HS-27A (cell line): ENCODE measurements at regions not wholly inside any gene's neighbourhood (a gene's known extent, or its start where the extent isn't known, plus 50 kb on each side); places are given as distances from the start of the nearest gene placed in this dataset.
A peak's percentile ranks its signal among the peaks of the same experiment; 100 is the strongest.

Source experiments
- DNase-seq: peaks from one replicate; pipeline ENCODE4 v3.0.0-alpha.2; 2012; ENCODE audit warnings: low read depth, missing footprints

DNA sequence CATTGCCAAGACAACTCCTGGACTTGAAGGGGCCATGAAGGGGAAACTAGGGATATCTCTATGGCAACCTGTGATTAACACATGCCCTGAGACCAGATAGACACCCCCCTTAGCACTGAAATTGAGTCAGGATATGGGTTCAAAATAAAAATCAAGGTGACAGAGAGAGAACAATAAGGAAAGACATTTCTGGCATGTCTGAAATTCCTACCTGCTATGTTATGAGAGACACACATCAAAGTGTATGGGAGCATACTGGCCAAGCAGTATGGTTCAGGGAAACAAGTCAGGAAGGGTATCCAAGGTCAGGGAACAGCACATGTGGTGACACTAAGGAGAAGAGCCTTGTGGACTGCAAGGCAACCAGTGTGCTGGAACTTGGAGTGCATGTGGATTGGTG is 388.7 kb downstream of the SHQ1 start:
- no peak for DNase-seq

DNA sequence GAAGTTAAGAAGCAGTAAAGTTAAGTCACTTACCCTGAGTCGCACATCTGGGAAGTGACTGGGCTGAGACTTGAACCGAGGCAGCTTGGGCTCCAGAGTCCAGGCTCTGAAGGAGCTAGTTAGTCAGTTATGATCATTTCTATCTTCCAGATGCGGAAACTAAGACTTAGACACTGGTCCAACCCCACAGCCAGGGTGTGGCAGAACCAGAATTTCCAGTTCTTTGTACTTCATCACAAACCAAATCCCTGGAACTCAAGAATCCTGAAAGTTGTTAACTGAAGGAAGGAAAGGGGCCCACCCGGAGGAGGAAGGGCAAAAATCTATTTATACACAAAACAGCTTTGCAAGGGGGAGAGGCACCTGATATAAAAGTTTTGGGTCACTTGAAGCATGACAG is 389.9 kb downstream of the SHQ1 start:
- no peak for DNase-seq

DNA sequence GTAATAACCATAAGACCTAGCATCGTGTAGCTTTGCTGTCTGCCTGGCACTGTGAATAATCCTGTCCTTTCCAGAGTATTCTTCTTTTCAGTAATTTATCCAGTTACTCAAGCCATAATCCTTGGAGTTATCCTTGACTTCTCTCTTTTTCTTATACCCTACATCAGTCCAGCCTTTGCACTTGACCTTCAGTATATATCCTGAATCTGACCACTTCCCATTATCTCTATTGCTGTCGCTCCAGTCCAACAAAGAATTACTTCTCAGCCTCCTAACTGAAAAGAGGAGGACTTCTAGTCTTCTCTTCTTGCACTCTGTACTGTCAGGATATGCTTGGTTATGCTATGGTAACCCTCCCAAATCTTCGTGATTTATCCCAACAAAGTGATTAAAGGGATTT is 393.8 kb downstream of the SHQ1 start:
- DNase-seq, result no peak

DNA sequence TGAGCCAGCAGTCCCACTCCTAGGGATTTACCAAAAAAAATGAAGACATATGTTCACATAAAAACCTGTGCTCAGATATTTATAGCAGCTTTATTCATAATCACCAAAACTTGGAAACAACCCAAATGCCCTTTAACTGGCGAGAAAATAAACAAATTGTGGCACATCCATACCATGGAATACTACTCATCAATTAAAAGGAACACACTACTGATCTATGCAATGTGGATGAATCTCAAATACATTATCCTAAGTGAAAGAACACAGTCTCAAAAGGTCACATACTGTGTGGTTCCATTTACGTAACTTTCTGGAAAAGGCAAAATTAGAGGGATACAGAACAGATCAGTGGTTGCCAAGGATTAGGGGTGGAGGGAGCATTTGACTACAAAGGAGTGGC is 394.5 kb downstream of the SHQ1 start:
- DNase-seq, result no peak

DNA sequence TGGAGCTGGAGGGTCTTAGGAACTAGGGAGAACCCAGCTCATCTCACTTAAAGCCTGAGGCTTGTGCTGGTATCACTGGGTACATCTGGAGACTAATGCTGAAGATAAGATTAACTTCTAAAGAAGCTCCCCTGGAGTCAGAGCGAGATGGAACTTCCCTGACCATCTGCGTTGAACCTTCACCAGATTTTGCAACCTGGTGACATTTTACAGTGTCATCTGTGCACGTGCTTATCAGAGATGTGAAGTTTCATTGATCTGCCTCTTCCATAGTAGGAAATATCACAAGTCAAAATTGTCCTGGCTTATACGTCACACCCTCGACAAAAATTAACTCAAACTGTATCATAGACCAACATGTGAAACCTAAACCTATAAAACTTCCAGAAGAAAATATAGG is 395.5 kb downstream of the SHQ1 start:
- no peak for DNase-seq

DNA sequence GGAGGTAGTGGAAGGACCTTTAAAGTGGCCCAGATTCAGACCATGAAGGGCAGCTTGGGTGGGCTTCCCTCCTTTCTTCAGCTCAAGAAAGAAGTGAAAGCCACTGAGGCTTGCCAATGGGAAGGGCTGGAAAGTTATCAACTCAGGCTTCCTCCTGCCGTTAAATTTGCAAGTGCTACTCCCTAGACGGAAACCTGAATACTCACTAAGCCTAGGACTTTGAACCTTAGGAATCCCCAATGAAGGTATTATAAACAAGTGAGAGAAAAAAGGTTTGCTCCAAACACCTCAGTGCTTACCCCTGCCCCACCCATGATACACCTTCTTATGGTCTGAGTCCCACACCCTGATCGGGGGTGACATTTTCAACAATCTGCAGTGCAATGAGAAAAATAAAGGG is 396.4 kb downstream of the SHQ1 start:
- no peak for DNase-seq

DNA sequence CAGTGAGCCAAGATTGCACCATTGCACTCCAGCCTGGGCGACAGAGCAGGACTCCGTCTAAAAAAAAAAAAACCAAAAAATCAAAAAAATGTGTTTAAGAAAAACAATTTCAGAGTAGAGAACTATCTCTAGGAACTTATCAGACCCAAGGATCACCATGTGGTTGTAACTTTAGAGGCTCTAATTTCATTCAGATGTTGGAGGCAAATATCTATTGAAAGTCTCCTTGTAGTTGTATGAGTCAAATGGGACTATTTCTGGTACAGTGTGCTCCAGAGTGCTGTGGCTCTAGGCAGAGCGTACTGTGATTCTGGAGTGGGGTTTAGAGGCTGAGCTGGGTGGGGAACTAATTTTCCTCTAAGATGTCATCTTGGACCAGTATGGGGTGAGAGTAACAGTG is 398.7 kb downstream of the SHQ1 start:
- DNase-seq, result no peak

DNA sequence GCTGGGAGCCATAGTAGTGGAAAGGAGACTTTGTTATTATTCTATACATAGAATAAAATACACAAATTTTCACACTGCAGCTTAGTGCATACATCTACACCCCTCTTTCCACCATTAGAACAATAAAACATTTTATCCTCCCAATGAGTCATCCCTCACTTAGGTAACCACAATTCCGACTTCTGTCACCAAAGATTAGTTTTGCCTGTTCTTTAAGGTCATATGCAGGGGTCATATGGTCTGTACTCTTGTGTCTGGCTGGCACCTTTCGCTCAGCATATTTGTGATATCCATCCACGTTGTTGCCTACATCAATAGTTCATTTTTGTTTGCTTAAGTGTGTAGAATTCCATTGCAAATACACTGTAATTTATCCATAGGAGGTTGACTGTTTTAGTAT is 399.4 kb downstream of the SHQ1 start:
- no peak for DNase-seq

DNA sequence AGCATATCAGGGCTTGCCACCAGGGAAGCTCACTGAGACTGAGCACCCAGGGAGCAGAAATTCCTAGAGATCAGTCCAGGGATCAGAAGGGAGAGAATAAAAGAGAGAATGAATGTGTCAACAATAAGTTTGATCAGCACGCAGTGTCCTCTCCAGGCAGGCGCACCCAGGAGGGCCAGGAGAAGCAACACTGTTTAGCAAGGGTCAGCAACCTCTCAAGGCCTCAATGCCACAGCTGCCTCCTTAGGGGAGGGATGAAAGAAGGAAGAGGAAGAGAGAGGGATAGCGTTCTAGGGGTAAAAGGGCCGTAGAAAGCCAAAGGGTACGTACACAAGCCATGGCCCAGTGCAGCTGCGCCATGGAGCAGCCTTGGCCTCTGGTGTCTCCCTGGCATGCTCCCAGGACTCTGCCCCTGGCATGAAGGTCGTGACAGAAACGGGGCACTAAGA is 399.8 kb downstream of the SHQ1 start:
- no peak for DNase-seq

DNA sequence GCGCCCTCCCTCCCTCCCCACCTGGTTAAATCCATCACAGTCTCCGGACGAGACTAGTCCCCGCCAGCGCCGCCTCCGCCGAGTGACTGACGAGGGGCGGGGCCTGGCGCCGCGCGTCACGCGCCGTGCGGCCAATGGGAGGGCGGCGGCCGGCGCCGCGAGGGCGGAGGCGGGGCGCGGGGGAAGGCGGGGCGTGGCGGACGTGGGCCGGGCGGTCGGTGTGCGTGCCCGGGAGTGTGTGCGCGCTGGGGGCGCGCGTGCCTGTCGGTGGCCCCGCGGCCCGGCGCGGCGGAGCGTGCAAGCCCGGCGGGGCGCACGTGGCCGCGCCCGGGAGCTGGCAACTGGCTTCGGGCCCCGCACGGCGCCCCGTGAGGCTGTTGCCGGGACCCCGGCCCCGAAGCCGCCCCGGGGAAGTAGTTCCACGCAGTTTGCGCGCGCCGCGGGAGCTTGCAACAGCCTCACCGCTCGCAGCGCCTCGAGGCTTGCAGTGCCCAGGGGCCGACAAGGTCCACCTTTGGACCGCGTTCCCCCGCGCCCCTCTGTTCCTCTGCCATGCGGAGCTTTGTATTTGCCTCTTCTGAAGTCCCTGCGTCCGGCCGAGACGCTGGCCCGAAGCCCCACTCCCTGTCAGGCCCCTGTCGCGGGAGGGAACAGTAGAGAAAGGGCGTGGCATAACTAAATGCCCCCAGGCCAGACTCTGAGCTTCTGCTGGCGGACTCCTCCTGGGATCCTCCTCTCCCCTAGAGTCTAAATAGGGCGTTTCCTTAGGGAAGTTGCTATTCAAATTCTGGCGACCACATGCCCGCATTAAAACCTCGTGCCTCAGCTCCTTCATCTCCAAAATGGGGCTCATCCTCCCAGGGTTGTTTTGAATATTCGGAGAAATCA is 400.9 kb downstream of the SHQ1 start:
- DNase-seq, result peak; percentile 29

DNA sequence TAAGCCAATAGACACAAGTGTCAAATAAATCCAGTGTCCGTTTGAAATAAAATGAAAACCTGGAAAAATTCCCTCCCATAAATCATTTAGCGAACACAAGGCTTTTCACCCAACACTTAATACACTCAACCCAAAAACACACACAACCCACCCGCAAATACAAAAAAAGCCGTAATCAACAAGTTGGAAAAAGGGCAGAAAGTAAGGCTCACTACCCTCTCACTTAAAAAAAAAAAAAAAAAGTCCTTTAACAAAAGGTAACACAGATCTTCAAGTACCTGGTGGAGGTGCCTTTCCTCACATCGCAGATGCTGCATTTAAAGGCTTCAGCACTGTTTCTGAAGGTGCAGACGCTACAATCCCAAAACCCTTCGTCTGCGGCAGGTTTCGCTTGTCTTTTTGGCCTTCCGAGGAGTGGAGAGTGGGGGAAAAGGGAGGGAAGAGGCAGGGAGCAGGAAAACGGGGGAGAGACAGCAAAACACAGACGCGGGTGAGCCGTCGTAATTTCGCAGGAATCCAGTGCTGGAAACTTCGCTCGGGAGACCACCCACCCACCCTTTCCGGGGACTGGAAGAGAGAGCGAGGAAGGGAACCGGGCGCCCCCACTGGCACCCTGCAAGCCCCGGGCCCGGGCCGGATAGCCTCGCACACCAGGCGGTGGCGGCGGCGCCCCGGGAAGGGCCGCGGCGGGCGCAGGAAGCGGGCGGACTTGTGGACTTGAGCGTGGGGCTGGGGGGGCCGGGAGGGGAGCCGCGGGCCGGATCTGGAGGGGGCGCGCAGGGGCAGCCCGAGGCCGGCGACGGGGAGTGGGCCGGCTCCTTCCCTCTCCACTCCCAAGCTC is 401.8 kb downstream of the SHQ1 start, which contains the start of gene RYBP:
RYBP (minus strand) TSS at position 404 of the 841 bp plus-strand sequence.
- DNase-seq, result peak; percentile 24

DNA sequence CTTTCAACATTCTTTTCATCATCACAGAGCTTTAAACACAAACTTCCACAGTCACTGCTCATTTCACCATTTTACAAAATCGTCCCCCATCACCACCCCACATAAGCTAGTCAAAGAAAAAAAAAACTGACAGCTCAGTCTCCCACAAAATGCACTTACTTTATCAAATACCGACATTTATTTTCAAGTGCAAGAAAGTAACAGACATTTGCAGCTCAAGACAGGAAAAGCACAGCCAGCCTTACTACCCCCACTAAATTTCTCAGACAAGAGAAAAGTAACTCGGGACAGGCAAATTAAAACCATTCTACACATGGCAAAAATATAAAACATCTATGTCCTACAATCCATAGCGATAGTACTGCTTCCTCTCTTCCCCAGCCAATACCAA is 402.4 kb downstream of the SHQ1 start:
- DNase-seq, result no peak

DNA sequence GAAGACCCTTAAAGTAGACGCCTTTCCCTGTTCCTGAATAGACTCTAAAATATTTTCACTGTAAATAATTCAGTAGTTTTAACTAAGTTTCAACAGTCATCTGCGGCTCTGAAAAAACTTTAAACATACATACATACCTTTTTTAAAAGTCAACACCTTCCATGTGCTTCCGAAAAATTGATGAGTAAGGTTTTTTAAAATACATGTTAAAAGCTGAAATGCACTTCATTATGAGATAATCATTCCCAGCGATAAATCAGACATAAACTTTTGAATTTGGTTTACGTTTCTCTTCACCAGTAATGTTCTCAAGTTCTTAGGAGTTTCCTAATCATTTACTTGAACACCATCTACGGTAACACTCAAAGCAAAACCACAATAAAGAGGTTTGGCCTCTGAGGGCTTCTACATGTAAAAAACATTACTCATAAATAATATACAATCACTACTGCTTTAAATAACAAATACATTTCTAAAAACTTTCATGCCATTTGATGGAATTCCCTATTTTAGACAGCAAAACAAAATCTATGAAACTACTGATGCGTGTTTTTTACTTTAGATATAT is 403.5 kb downstream of the SHQ1 start:
- DNase-seq, result no peak

DNA sequence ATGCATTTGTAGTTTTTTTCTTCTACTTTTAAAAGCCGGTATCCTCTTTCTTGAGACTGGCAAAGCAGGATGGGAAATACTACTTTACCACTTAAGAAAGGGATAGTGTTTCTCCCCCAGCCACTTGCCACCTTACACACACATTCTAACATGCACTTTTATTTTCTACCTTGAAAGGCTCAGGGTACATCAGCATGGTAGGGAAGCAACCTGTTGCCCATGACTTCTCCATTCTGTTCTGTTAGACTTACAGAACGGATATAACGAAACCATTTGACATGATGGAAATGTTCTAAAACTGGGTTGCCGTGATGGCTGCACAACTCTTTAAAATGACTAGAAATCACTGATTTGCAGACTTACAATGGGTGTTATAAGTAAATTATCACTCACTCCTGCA is 405.5 kb downstream of the SHQ1 start:
- DNase-seq, result no peak

DNA sequence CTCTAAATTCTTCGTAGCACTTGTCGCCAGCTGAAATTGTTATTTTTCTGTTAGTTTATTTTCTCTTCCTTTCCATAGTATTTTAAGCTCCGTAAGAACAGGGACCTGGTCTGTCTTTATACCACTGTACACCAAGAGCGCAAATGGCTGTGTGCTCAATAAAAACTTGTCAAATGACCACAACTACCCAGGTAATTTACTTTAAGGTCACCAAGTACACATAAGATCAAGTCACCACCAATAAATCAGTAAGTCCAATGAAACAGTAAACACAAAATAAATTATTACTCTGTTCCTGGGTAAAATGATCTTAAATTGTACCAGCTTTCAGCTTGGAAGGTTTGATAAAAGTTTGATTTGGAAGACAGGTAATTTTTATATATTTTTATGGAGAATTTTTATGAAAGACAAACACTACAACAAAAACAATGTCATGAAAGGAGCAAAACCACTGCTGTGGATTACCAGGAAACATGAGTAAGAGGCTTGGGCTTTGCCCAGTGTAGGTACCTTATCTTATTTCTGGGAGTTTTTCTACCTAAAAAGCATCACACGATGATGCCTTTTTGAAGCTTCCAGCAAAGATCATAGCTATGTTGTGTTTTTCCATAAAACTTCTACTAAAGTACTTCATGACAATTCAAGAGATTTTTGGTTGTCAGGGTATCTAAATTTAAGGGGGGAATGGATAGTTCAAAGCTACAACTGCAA is 406.8 kb downstream of the SHQ1 start:
- DNase-seq, result no peak

DNA sequence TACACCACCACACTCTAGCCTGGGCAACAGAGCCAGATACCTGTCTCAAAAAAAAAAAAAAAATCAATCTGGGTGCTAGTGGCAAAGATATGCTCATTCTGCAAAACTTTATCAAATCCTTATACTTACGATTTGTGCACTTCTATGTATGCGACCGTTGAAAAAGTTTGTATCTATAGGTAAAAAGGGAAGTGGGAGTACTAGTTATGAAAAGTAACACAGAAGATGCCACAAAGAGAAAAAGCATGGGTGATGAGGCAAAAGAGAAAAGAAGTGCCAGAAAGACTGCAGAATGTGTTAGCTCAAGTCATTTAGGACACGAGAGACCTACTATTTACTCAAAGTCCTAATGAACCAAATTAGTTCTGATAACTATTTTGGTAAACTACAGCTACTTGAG is 407.8 kb downstream of the SHQ1 start:
- no peak for DNase-seq

DNA sequence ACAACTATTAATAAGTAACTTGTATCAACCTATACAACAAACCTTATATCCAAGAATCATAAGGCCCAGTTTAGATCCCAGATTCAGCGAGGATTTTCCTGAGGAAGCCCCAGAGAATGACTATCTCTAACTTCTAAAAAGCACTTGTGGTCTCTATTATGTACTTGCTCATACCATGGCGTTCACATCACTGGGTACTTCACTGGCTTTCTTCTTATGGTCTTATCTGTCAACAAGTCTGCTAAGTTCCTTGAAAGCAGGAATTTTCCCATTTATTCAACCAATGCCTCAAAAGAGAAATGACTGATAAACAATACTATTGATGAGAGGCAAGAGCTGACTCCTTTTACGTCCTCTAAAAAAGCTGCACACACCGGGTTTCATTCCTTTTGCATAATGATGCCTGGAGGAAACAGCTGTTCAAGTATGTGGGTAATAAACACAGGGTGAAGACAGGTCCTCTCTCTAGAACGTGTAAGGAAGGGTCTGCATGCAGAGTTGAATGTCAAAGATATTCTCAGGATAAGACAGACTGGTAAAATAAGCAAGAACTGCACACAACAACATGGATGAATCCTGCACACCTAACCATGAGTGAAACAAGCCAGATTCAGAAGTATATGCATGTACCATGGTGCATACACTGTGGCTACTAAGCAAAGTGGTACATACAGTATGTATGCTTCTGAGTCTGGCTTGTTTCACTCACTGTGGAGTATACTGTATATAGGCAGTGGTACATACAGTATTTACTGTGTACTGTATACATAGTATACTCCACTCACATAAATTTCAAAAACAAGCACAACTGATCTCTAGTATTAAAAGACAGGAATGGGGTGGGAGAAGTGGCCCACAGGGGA is 408.7 kb downstream of the SHQ1 start:
- DNase-seq, result no peak

DNA sequence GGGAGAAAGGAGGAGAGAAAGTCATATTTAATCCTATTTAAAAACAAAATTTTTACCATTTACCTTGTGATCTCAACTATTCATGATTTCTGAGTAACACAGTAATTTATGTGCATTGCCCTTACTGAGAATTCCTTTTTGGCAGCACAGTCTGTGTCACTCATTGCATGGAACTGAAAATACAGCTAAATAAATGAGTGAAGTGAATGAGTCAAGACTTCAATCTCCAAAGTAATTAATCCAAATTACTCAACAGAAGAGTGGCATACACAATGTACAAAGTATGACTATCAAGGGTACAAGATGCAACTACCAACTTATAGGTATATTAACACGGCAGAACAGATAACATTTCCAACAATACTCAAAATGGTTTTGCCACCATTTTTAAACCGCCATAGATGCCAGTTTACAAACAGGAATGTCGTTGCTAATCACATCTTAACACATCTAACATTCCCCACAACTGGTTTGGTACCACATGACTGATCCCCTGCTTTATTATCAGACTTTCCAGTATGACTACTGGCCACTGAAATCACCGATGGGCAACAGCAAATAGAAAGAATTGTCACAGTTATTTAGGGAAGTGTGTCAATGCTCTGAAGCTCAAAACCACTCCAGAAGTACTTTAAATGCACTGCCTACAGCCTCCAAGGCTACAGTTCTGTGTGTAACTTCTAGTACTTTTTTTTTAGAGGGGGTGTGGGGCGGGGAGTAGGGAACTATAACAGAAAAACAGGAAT is 410.4 kb downstream of the SHQ1 start:
- no peak for DNase-seq

DNA sequence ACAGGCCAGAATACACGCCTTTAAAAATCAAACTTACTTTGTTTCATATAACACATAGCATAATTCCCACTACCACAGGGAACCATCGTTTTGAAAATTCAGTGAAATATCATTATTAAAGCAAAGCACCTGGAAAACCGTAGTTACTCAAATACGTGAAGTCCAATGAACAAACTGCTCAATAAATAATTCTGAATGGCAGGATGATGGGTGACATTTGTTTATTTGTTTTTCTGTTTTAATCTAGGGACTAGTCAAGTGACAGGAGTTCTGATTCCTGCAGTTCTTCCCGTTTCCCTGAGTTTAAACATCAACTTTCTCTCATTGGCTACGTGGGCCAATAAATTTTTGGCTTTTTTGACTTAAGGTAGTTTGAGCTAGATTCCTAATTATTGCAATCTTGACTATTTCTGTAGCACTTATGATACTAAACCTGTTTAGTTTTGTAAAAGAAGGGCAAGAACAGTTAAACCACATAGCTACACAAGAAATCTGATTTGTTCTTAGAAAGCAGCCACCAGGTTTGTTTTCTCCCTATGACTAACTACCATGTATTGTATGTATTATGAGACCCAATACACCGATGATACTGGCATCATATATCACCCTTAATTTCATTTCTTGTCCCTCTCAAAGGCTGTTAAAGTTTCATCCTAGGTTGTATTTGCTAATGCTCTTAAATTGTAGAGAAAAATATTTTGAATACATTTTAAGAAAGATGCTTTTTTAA is 411.2 kb downstream of the SHQ1 start:
- DNase-seq, result no peak

DNA sequence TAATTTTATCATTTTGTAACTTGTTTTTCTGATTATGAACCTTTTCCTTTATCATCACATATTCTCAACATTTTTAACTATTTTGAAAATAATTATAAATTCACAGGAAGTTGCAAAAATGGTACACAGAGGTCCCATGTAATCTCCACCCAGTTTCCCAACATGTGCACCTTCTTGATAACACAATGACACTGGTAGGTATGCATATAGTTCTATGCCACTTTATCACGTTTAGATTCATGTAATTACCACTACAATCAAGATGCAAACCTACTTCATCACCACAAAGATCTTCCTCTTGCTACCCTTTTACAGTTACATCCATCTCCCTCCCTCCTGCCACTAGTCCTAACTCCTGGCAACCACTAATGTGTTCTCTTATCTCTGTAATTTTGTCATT is 413.9 kb downstream of the SHQ1 start:
- DNase-seq, result no peak
